NCI-H69 (cell line): ENCODE measurements at regions not wholly inside any gene's neighbourhood (a gene's known extent, or its start where the extent isn't known, plus 50 kb on each side); places are given as distances from the start of the nearest gene placed in this dataset.
A peak's percentile ranks its signal among the peaks of the same experiment; 100 is the strongest.
"Not testable (repeated sequence)": the region's sequence is repeated elsewhere in the genome, so short reads cannot be mapped to it uniquely, and the experiment has no call there.

ENCODE experiments used
- DNase-seq: peaks from one replicate; lab custom pipeline; 2025; lab: John Stamatoyannopoulos, UW

DNA sequence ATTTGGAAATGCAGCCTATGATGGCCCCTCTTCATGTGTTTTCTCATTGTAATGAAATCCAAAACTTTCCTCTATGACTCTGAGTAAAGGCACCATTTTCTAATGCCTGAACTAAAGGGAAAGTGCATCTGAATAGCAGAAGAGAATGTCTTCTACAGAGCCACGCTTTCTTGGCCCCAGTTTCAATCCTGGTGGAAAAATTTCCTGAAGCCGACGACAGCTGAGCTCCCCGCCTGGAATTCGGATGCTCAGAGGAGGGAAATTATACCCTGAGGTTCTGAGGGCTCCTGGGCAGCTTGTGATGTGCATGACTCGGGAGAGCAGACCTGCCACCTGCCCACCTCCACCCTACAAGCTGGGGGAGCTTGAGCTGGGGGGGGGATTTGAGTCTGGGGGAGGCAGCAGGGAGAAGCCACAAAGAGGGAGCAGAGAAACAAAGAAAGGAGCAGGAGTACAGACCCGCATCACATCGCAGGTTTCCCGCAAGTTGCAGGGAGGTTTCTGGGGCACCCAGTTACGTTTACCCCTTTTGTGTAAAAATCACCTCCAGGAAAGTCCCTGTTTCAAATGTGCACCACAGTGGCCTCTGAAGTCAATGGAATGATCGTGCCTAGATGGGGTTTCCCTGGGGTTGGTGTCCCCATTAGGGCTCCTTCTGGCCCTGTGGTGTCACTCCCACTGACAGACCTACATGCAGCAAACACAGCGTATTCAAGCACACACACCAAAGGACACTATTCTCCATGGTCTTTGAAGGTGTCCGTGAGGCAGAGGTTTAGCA, 145.6 kb upstream of the RBPJ start:
- peak; percentile 3 for DNase-seq

DNA sequence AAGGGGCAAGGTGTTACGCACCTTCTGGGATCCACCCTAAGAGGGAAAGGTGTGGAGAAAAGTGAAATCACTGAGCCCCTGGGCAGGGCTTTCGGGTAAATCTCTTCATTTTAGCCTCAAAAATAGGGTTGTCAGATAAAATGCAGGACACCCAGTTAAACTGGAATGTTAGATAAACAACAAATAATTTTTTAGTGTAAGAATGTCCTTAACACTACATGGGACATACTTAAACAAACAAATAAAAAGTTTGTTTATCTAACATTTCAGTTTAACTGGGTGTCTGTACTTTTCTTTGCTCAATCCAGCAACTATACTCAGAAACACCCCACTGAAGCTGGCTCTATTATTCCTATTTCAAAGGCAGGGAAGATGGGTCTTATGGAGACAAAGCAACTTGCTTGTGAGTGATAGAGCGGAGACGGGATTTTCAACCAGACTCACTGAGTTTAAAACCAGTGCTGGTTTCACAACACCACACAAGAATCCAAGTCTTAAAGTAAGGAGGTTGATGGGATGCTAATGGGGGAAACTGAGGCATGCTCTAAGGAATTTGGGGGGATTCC, 144.8 kb upstream of the RBPJ start:
- DNase-seq, result no peak

DNA sequence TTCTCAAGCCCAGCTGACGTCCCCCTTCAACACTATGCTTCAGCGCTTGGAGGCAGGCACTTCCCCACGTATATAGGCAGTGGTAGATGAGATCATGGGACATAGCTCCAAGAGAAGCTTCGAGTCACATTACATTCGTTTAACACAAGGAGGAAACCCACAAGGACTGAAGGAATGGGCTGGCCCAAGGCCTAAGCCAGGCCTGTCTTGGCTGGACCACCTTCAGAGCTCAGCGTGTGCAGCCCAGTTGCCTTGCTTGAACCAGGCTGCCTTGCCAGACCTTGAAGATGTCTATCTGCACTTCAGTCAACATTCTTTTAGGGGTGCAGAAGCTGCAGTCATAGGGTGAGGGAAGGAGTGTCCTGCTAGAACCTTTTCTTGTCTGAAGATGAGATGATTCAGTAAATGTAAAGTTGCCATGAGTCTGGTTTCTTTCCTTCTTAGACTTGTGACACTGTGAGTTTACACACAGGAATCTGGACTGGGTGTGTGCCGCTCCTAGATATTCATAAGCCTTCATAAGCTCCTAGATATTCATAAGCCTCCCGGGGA, 144.1 kb upstream of the RBPJ start:
- DNase-seq, result no peak

DNA sequence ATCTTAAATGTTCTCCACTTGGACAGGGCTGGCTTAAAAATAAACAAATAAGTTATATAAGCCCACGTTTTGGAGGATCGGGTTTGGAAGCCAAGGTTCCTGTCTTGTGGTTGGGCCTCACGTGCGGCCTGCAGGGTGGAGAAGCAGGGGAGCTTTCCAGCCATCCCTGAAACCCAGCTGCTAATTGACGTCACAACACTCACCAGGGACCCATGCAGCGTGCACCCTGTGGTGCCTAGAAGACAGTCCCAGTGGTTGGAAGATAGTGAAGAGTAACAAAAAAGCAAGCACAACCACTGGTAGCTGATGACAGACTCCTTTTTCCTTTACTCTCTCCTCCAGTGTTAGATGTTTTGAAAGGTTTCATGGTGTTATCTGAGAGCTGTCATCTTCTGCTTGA, 142.0 kb upstream of the RBPJ start:
- DNase-seq, result no peak

DNA sequence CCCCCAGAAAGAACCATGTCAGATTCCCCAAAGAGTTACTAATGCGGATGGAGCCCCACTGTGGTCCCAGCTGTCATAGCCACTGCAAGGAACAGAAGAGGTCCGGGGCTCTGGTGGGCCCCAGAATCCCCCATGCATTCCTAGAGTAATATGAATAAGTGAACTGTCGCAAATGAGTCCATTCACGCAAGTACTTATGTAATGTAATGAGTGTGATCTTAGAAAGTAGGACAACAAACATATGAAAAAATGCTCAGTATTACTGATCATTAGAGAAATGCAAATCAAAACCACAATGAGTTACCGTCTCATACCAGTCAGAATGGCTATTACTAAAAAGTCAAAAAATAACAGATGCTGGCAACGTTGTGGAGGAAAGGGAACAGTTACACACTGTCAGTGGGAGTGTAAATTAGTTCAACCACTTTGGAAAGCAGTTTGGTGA, 141.5 kb upstream of the RBPJ start:
- DNase-seq, result no peak

DNA sequence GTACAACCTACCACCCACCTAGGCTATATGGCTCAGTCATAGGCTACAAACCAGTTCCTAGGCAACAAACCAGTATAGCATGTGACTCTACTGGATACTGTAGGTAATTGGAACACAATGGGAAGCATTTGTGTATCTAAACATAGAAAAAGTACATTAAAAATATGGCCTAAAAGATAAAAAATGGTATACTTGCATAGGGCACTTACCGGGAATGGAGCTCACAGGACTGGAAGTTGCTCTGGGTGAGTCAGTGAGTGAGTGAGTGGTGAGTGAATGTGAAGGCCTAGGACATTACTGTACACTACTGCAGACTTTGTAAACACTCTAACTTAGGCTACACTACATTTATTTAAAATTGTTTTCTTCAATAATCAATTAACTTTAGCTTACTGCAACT, 139.2 kb upstream of the RBPJ start:
- no peak for DNase-seq

DNA sequence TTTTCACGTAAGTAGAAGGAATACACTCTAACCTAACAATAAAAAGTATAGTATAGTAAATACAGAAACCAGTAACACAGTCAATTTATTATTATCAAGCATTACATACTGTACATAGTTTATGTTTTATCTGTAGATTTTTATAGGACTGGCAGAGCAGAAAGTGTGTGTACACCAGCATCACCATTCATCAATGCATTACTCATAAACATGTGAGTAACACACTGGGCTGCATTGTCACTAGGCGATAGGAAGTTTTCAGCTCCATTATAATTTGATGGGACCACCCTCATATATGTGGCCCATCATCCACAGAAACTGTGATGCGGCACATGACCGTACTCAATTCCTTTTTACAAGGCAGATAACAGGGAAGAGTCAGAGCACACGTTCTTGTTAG, 137.8 kb upstream of the RBPJ start:
- no peak for DNase-seq

DNA sequence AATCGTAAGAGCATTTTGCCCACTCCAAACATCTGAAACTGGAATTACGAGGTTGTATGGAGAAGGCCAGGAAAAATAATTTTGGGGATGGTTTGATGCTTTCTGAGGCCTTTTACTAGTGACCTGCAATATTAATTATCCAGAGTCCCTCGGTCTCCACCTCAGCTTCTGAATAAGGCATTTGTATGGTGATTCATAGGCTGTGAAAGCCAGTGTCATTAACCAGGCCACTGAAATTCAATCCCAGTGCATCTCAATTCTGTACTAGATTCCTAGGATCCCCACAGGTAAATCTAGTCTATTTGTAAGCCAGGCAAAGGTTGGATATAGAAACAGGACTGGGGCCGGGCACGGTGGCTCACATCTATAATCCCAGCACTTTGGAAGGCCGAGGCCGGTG, 135.4 kb upstream of the RBPJ start:
- no peak for DNase-seq

DNA sequence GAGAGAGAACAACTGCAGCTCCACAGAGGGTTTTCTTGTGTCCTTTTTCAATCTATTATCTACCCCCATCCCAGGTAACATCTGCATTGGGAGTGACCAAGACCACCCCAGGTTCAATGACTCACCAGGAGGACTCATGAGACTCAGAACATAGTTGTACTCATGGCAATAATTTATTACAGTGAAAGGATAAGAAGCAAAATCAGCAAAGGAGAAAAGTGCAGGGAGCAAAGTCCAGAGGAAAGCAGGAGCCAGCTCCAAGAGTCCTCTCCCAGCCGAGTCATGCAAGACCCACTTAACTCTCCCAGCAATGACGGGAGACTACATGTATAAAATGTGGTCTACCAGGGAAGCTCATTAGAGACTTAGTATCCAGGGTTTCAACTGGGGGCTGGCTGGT, 129.5 kb upstream of the RBPJ start:
- DNase-seq, result no peak

DNA sequence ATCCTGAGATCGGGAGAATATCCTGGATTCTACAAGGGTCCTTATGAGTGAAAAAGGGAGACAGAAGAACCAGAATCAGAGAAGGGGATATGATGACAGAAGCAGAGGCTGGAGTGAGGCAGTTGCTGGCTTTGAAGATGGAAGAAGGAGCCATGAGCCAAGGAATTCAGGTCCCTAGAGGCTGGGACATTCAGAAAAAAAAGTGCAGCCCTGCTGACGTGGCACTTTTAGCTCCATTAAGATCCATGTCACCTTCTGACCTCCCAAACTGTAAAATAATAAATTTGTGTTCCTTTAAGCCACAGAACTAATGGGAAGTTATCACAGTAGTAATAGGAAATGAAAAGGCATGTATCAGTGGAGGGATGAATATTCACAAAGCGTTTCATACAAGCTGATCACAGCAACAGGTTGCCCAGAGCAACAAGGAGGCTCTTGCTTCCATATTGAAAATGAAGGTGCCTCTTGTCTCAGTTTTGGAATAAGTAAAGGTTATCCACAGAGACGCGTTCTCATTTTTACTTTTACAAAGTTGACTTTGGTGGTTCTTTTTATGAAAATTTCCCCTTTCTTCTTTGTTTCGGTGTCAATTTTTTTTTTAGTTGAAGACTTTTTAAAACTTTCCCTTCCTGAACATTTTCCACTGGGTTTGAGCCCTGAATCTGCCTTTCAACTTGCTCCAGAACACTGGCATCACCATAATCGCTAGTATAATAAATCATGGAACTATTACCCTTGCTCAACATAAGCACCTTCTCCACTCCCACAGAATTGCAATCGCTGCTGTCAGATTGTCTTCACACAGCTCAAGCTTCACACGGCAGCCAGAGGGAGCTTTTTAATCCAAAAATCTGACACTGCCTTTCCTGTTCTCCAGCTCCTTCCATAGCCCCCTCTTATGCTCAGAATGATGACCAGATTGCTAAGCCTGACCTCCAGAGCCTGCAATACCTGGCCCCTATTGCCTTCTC, 127.6 kb upstream of the RBPJ start:
- peak; percentile 4 for DNase-seq

DNA sequence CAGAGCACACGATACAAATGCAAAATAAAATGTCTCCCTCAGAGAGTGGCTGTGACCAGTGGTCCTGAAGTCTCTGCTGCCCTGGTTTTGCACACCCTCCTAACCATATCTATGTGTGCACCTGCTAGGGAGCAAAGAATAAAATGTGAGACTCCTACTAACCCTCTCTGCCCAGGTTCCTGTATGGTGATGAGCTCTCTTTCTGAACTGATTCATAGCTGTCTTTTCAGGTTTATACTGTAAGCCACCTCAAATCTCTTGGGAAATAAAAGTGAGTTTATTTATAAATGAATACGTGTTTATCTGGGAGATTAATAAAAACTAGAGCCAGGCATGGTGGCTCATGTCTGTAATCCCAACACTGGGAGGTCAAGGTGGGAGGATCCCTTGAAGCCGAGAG, 126.0 kb upstream of the RBPJ start:
- DNase-seq, result no peak

DNA sequence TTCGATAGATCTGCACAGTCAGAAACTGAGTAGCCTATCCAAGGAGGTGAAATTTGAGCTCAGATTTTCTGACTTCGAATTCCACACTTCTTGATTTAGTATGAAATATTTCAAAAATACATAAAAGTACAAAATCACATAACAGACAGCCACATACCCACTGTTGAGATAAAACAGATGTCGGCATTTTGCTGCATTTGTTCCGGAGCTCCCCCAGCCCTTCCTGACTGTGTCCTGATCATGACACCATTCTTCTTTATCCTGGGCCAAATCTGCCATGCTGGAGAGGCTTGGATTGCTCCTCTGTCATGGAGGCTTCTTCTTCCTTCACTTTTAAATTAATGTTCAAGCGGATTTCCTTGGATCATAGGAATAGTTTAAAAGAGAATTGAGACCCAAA, 124.2 kb upstream of the RBPJ start:
- no peak for DNase-seq

DNA sequence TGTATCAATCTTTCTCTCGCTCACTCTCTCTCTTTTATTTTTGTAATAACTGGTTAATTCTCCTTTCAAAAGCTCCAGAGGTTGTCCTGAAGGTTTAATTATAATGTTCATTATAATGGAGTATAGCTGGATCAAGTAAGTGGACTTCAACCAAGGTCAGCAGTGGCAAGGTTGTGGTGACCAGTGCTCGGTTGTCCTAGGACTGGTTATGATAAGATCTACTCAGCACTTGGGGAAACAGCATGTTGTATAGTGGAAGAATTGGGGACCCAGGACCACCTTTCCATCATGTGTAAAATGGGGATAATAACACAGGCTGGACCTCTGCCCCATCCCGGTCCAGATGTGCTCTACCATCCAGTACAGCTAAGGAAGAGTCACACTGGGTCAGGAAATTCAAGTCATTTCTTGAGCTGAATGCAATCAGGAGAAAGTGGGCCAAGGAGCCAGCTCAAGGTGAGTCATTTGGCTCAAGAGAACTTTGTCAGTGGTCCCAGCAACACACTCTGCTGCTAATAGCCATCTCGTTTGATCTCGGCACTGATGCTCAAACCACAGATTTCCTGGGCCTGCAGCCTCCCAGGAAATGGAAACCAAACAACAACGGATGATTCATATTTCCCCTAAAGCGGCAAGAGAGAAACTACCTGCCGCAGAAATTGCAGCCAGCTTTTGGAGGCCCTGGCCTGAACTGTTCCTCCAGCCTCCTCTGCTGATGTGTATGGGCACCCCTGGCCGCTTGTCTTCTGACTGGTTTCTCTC, 123.6 kb upstream of the RBPJ start:
- DNase-seq, result no peak

DNA sequence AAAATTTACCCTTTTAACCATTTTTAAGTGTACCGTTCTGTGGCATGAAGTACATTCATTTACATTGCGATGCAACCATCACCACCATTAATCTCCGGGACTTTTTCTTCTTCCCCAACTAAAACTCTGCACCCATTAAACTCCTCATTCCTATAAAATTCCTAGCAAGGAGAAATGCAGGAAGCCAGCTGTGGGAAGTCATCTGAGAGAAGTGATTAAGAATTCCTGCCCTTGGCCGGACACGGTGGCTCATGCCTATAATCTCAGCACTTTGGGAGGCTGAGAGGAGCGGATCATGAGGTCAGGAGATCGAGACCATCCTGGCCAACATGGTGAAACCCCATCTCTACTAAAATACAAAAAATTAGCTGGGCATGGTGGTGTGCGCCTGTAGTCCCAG, 121.9 kb upstream of the RBPJ start:
- not testable (repeated sequence) for DNase-seq

DNA sequence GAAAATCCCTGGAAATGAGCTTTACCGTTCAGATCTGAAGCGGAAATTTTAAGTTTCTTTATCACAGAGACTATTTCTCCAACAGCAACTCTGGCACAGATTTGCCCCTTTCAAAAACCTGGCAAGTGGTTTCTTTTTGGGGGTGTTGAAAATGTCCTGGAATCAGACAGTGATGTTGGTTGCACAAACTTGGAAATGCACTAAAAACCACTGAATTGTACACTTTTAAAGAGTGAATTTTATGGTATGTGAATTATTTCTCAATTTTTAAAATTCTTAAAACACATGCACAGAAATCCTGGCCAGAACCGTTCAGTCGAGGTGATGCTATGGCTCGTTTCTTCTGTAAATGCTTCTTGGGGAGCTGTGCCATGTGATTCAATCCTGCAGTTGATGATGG, 121.2 kb upstream of the RBPJ start:
- no peak for DNase-seq

DNA sequence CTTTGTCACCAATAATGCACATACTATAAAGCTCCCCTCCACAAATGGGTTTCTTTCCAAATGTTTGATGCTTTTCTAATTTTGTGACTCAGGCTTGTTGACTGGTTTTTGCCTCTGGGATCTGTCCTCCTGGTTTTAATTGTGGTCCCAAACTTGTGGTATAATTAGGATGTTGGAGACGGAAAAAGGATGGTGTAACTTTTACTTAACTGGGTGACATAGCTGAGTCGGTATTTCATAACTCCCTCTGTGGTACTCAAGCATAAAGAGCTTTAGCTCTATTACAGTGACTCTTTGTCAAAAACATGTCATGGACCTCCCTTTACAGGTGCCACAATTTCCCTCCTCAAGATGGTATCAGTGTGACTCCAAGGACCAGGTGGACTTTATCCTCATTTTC, 119.7 kb upstream of the RBPJ start:
- no peak for DNase-seq

DNA sequence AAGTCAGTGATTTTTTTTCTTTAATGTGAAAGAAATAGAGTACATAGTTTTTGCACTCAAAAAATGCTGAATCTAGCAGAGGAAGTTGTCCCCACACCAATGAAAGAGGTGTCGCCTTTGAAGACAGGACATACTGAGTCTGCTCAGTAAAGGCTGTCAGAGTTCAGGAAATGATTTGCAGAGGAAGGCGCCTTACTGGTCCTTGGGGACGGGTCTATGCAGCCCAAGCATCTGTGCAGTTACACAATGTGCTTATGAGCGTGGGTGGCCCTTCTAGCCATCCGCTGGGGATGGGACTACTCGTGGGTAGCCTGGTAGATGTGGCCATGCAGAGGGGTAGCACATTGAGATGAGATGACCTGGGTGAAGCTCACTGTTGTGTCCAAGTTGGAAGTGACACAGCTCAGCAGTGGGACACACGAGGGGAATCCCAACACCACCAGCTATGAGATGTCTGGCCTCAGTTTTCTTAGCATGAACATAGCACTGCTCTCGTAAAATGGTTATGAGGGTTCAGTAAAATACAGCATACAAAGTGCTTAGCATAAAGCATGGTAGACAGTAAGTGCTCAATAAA, 116.5 kb upstream of the RBPJ start:
- DNase-seq, result no peak

DNA sequence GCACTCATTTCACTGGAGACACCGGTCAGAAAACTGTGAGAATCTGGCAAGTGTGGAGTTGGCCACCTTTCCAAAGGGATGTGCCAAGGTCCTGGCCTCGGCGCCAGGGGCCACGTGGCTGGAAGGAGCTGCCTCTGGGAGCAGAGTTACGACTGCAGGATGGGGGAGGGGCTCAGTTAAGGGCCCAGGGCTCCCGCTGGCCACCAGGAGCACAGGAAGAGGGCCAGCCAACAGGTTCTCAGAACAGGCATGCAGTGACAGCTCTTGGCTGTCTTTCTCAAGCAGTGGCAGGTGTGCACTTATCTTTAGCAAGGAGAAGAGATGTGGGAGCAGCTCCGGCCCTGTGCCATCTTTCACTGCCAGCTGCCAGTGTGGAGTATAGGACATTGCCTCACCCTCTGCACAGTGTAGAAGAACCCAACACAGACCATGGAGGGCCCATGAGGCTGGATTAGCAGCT, 115.9 kb upstream of the RBPJ start:
- DNase-seq, result peak; percentile 13

DNA sequence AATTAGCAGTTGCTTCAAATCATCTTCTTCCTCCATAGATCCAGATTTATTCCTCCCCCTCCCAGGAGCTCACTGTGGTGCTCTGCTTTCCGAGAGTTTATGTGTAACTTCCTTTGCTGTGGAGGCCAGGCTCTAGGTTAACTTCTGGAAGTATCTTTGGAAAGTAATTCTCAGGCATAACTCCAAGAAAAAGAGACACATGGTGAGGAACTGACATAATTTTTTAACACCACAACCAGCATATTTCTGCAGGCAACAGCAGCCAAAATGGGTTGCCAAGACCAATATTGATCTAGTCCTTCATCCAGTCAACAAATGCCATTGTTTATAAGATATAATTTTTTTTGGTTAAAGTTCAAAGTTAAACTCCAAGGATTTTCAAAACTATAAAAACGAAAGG, 114.5 kb upstream of the RBPJ start:
- peak; percentile 11 for DNase-seq

DNA sequence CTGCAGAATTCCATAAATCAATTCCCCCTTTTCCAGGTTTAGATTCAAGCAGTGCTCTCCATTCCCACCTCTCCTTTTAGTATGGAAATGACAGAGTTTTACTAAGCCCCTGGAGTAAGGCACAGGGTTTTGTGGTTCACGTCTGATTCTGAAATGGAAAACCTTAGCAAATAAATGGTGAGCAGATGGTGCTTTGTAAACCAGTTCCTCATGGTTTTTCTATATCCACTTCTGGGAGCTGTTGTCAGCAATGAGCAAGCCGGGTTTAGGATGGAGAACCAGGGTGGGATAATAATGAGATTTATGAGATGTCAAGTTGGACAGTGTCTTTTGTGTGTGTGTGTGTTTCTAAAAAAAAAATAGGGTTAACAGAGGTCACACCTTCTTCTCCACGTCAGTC, 113.8 kb upstream of the RBPJ start:
- DNase-seq, result peak; percentile 86

DNA sequence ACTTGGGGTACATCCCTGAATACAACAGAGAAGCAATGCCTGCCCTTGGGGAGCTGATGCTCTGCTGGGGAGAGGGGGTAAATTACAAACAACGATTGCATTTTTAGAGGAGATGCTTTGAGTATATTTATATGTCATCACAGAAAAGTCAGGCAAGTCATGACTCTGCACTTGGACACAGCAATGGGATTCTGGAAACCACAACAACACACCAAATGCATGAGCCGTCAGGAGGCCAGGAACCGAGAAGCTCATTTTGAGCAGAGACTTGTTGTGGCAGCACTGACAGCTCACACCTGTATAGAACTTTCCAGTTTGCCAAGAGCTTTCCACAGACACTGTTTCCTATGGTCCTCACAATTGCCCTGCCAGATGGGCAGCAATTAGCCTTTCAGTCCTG, 113.2 kb upstream of the RBPJ start:
- peak; percentile 79 for DNase-seq
